NCI-H1105 treated with DMSO at 0.1 percent for 48 hours (cell line): ENCODE measurements at regions not wholly inside any gene's neighbourhood (a gene's known extent, or its start where the extent isn't known, plus 50 kb on each side); places are given as distances from the start of the nearest gene placed in this dataset.

Experiments used
- DNase-seq: peaks from one replicate; lab custom pipeline; 2025; lab: John Stamatoyannopoulos, UW

GRCh38 chr4:166363198-166363597 lies 490.2 kb downstream of the TLL1 start:
- DNase-seq: no peak

DNA sequence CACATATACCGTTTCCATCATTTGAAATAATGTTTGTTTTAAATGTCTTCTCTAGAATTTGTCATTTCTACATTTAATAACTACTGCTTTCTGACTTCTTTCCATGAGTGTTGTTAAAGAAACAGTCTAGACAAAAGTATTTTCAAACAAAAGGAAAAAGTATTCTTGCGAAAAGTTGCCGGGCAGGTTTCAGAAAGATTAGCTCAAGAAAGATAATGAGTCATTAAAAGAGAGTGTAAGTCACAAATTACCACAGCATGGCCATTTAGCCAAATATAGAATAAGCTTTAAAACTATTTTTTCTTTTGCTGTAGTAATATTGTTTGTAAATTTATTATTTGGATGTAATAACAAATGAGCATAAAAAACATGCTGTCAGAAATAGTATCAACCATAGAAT lies 493.0 kb downstream of the TLL1 start:
- DNase-seq: no peak

- no peak for DNase-seq
These were observed 504.5 kb downstream of the TLL1 start for GRCh38 chr4:166377578-166377977.

DNA sequence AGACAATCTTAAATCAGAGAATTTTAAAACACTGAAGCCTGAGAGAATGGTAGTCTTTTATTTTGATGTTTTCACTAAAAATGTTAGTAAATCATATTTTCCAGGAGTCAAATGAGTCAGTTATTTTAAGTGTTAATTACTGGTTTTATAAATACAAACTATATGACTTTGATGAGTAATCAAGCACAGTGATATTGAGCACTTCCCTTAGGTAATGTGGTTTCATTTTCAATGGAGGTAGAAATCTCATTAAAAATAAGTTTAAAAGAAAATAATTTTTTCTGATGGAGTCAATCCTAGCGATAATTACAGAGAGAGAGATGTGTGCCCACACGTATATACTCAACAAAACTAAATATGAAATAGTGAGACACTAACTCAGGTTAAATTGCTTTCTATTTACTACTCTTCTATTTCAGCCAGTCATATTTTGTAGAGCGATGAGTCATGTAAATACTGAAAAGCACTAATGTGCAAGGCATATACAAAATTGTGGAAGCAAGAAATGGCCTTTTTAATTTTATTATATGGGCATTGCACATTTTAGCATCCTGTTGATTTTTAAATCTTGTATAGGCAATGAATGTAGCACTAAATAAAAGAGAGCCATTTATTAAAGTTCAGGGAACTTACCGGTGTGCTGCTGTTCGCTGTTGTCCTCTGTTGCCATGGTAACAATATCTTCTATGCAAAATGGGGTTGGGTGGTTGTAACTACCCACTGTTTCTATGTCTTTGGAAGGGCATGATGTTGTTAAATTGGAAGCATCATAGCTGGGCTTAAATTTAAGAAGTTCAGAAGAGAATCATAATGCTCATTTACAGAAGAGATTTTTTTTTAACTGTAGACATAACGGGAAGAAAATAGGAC lies 513.7 kb downstream of the TLL1 start:
- no peak for DNase-seq

GRCh38 chr4:166391501-166391900 lies 518.5 kb downstream of the TLL1 start:
- no peak for DNase-seq

DNA sequence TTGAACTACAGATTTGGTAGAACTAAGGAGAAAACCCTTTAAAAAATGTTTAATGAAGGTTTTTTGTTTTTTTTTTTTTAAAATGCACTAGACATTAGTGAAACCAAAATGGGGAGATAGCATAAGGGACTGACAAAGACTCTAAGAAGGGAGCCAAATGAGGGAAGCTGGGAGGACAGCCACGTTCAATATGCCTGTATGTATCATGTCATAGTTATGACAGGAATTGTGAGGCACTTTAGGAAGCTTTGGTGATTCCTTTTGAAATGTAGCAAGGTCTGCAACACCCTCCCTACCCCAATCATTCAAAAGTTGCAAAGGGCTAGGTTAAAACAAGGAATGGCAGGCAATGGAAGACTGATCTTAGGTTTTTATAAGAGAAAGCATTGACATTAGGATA lies 526.0 kb downstream of the TLL1 start:
- DNase-seq: no peak

DNA sequence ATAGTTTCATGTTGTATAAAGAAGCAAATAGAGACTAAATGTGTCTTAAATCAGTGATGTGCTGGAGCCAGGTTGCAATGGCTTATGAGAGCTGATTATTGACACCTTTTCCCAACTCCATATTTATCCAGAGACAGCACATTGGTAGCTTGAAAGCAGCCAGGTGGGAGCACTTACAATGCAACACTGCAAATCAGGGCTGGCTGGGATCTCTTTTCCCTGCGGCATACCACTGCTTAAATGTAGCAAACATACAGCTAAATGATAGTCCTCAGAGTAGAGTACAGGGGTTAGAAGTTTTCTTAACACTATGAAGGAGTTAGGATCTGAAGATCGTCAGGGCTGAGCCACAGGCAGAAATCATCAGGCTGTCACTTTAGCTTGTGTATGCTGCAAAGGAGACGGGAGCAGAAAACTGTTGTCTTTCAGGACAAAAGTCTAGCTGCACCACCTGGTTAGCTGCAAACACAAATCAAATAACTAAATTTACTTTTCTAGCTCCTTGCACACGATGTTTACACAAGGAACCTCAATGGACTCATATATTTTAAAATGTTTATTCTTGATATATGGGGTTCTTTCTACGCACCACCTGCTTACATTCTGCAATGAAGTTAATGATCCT lies 527.3 kb downstream of the TLL1 start:
- DNase-seq: peak; percentile 48

GRCh38 chr4:166413356-166413755 lies 540.3 kb downstream of the TLL1 start:
- no peak for DNase-seq

DNA sequence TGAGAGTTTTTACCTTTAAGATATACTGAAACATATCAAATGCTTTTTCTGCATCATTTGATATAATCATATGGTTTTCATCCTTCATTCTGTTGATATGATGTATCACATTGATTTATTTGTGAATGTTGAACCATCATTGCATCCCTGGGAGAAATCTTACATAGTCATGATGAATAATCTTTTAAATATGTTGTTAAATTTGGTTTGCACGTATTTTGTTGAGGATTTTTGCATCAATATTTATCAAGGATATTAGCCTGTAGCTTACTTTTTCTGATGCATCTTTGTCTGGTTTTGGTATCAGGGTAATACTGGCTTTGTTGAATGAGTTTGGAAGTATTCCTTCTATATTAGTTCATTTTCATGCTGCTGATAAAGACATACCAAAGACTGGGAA lies 541.4 kb downstream of the TLL1 start:
- no peak for DNase-seq

DNA sequence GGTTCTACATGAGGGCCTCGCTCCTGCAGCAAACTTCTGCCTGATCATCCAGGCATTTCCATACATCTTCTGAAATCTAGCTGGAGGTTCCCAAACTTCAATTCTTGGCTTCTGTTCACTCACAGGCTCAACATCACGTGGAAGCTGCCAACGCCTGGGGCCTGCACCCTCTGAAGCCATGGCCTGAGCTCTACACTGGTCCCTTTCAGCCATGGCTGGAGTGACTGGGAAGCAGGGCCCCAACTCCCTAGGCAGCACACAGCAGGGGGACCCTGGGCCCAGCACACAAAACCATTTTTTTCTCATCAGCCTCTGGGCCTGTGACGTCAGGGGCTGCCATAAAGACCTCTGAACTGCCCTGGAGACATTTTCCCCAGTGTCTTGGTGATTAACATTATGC lies 542.7 kb downstream of the TLL1 start:
- DNase-seq: no peak

DNA sequence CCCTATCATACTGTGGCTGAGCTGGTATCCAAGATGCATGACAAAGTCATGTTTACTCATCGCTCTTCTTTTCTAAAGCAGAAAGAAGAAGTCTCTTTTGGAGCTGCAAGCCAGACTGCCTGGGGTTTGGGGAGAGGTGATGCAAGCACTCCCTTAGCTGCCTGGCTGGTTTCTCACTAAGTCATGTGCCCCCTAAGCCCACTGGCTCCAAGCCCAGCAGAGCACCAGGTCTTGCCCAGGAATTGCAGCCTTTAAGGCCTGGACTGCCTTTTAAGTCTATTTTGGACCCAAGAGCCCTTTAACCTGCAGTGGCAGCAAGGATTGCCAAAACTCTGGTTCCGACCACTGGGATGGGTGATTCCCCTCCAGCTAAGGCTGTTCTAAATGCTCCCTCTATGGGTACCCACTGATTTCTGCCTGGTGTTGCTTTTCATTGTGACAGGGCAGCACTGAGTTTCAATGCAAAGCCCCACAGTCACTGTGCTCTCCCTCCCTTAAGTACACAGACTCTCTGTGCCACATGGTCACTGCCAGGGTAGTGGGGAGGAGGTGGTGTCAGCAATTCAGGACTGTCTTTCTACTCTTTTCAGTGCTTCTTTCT lies 548.6 kb downstream of the TLL1 start:
- no peak for DNase-seq

DNA sequence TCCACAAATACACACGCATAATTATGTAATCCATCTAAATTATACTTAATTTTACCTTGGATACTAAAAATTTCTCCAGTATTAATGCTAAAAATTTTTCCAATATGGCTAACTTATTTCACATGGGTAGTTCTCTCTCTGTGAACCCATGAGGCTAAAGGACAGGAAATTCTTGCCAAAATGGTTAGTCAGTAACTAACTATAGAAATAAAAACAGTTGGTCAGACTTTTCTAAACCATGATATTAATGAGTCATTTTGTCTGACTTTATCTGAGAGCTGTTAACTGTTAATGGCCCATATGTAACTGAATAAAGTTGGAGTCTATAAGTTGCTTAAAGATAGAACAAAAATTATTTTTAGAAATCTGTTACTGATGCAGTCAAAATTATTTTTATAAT lies 549.4 kb downstream of the TLL1 start:
- DNase-seq: no peak

GRCh38 chr4:166426300-166426863 lies 553.3 kb downstream of the TLL1 start:
- DNase-seq: no peak

GRCh38 chr4:166432125-166432524 lies 559.1 kb downstream of the TLL1 start:
- no peak for DNase-seq

- no peak for DNase-seq
These were observed 559.8 kb downstream of the TLL1 start for GRCh38 chr4:166432842-166433241.

GRCh38 chr4:166435449-166435848 lies 562.4 kb downstream of the TLL1 start:
- no peak for DNase-seq

DNA sequence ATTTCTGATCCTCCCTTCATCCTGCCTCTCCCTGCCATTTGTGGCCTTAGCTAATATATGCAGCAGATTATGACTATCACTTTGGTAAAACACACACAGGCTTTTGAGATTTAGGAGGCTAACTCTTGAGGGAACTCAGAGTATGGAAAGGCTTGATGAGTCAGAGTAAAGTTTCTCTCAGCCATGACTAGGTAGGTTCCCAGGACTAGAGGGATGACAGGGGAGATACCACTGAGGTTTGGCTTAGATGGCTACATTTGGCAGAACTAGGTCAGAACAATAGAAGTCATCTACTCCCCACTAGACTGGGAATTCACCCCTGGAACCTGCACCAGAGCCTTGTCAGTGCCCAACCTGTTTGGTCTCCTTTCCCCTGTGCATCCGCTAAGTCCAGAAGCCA lies 585.7 kb downstream of the TLL1 start:
- DNase-seq: no peak

DNA sequence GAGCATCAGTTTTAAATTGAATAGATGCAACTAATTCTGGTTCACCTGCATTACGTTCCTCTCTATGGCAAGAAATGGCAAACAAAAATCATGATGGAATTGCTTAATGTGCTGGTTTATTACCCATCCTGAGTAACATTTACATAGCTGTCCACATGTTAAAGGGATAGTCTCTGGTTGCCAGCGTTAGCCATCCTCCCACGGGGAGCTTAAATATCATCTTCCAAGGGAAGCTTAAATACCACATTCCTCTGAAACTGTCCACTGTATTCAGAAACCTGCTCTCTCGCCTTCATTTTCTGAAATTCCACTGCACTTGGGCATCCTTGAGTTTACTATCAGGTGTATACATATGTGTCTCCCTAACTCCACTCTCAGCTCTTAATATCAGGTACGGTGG lies 586.6 kb downstream of the TLL1 start:
- no peak for DNase-seq

GRCh38 chr4:166460769-166461550 lies 587.9 kb downstream of the TLL1 start:
- no peak for DNase-seq

GRCh38 chr4:166481055-166481454 lies 608.0 kb downstream of the TLL1 start:
- DNase-seq: no peak

- DNase-seq: no peak
These were observed 608.7 kb downstream of the TLL1 start for GRCh38 chr4:166481739-166482138.

DNA sequence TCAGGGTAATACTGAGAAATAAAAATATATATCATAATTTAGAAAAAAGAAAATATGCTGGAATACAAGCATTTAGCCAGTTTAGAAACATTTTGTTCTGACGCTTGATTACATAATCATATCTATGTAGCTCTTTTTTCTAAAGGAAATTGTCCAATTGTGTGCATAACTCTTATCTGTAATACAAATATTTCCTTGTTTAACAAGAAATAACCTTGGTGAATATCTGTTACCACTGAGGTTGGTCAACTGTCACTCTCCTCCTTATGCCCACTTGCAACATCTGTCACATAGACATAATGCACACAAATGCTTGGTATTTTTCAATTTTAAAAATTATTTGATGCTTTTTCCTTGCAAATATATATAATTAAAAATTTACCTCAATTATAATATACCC lies 609.7 kb downstream of the TLL1 start:
- DNase-seq: no peak
